Osteoblast (primary cell): ENCODE measurements at regions not wholly inside any gene's neighbourhood (a gene's known extent, or its start where the extent isn't known, plus 50 kb on each side); places are given as distances from the start of the nearest gene placed in this dataset.
A peak's percentile ranks its signal among the peaks of the same experiment; 100 is the strongest.

Experiments
- DNase-seq: peaks from one replicate; pipeline ENCODE4 v3.0.0; 2011; ENCODE audit warnings: low spot score, mixed read lengths; ENCODE audit not compliant: insufficient read length; ENCODE audit errors: missing footprints
- H2AFZ ChIP-seq: 2 replicates; pipeline ENCODE4 v1.6.0; 2011; ENCODE audit warnings: mild to moderate bottlenecking, low read length
- H3K27ac ChIP-seq: 2 replicates; pipeline ENCODE4 v1.5.1; 2011; ENCODE audit warnings: mild to moderate bottlenecking, low read depth, low read length, moderate library complexity
- H3K27me3 ChIP-seq: 2 replicates; pipeline ENCODE4 v1.6.0; 2012; ENCODE audit warnings: mild to moderate bottlenecking, control low read depth, inconsistent platforms, low read length, moderate library complexity; ENCODE audit not compliant: insufficient read depth
- H3K36me3 ChIP-seq: 2 replicates; pipeline ENCODE4 v1.5.1; 2011; ENCODE audit warnings: mild to moderate bottlenecking, low read length, control low read depth, moderate library complexity; ENCODE audit not compliant: insufficient read depth
- H3K4me1 ChIP-seq: 2 replicates; pipeline ENCODE4 v1.5.1; 2011; ENCODE audit warnings: mild to moderate bottlenecking, low read length, control low read depth, moderate library complexity; ENCODE audit not compliant: insufficient read depth
- H3K4me2 ChIP-seq: 2 replicates; pipeline ENCODE4 v1.6.0; 2011; ENCODE audit warnings: mild to moderate bottlenecking, low read length; ENCODE audit not compliant: insufficient read depth
- H3K4me3 ChIP-seq: fragments of 200-600 bp; sonication (generic); 3 replicates; pipeline ENCODE4 v1.5.1; 2012; ENCODE audit warnings: mild to moderate bottlenecking, low read length, inconsistent platforms; ENCODE audit not compliant: insufficient read depth
- H3K79me2 ChIP-seq: 2 replicates; pipeline ENCODE4 v1.6.0; 2012; ENCODE audit warnings: mild to moderate bottlenecking, low read length, control low read depth, inconsistent platforms; ENCODE audit not compliant: insufficient read depth
- H3K9me3 ChIP-seq: 2 replicates; pipeline ENCODE4 v1.5.1; 2011; ENCODE audit warnings: low read depth, low read length, control low read depth
- H4K20me1 ChIP-seq: 2 replicates; pipeline ENCODE4 v1.6.0; 2012; ENCODE audit warnings: mild to moderate bottlenecking, low read length, control low read depth; ENCODE audit not compliant: insufficient read depth
- CTCF ChIP-seq: IDR thresholded peaks from 2 replicates; pipeline ENCODE4 v1.5.1; 2011; ENCODE audit warnings: mild to moderate bottlenecking, low read depth, low read length, moderate library complexity; ENCODE audit errors: extremely low read depth

- Histone ChIP-seq H3K4me3 (no peak overlapping the region), H3K4me2 (no peak overlapping the region), H3K79me2 (no peaks in the 10 kb centered on the region), H3K4me1 (no peaks in the 10 kb centered on the region), H4K20me1 (no peaks in the 10 kb centered on the region), H2AFZ (no peak overlapping the region), H3K27me3 (no peaks in the 10 kb centered on the region), H3K9me3 (no peaks in the 10 kb centered on the region), H3K36me3 (no peaks in the 10 kb centered on the region), H3K27ac (no peak overlapping the region)
- DNase-seq: no peak
- no peak for TF ChIP-seq CTCF
Measured at GRCh38 chr11:104657083-104657482, 241.2 kb downstream of the CASP12 start.

GRCh38 chr11:104655066-104655465 lies 243.2 kb downstream of the CASP12 start:
- Histone ChIP-seq H2AFZ (no peak overlapping the region), H3K36me3 (no peaks in the 10 kb centered on the region), H3K4me2 (no peak overlapping the region), H3K79me2 (no peaks in the 10 kb centered on the region), H3K27ac (no peak overlapping the region), H3K4me1 (no peaks in the 10 kb centered on the region), H4K20me1 (no peaks in the 10 kb centered on the region), H3K27me3 (no peaks in the 10 kb centered on the region), H3K4me3 (no peak overlapping the region), H3K9me3 (no peaks in the 10 kb centered on the region)
- TF ChIP-seq CTCF: no peak
- DNase-seq: no peak

- Histone ChIP-seq H3K4me3 (no peak overlapping the region), H3K9me3 (no peaks in the 10 kb centered on the region), H3K4me1 (no peaks in the 10 kb centered on the region), H3K4me2 (no peak overlapping the region), H3K36me3 (no peaks in the 10 kb centered on the region), H4K20me1 (no peaks in the 10 kb centered on the region), H2AFZ (no peak overlapping the region), H3K27ac (no peak overlapping the region), H3K27me3 (no peaks in the 10 kb centered on the region), H3K79me2 (no peaks in the 10 kb centered on the region)
- peak; percentile 26 for DNase-seq
- no peak for TF ChIP-seq CTCF
Measured at GRCh38 chr11:104654181-104654813, 244.0 kb downstream of the CASP12 start.

GRCh38 chr11:104653407-104653806 lies 244.9 kb downstream of the CASP12 start:
- H3K27me3 ChIP-seq: no peaks in the 10 kb centered on the region
- no peak overlapping the region for H3K4me2 ChIP-seq
- DNase-seq: no peak
- H3K27ac ChIP-seq: no peak overlapping the region
- H4K20me1 ChIP-seq: no peaks in the 10 kb centered on the region
- no peak overlapping the region for H3K4me3 ChIP-seq
- H3K79me2 ChIP-seq: no peaks in the 10 kb centered on the region
- no peaks in the 10 kb centered on the region for H3K4me1 ChIP-seq
- TF ChIP-seq CTCF: no peak
- H3K9me3 ChIP-seq: no peaks in the 10 kb centered on the region
- no peak overlapping the region for H2AFZ ChIP-seq
- H3K36me3 ChIP-seq: no peaks in the 10 kb centered on the region
